HepG2 (cell line): ENCODE measurements at regions not wholly inside any gene's neighbourhood (a gene's known extent, or its start where the extent isn't known, plus 50 kb on each side); places are given as distances from the start of the nearest gene placed in this dataset.

ENCODE experiments used
- ATAC-seq: fragments of 200-7000 bp; cut with Tn5 transposase; 3 replicates; pipeline ENCODE4 v1.9.1; 2020; ENCODE audit warnings: mild to moderate bottlenecking, moderate library complexity
- BruUV-seq: library from RNA; stranded (reverse); fragments of 400-500 nt; replicated peaks from 2 replicates; lab custom pipeline; 2021; lab: Mats Ljungman, UMichigan
- CTCF ChIA-PET: fragments of 300-600 bp; formaldehyde crosslinking; extraction: SDS; loops from one replicate; lab custom pipeline; 2021; ENCODE audit warnings: low total read pairs, inconsistent platforms, low intra/inter-chr PET ratio; lab: Yijun Ruan, JAX
- POLR2A ChIA-PET: fragments of 350-600 bp; sonication (Branson Sonifier 250); formaldehyde crosslinking; loops from one replicate; lab custom pipeline; 2020; ENCODE audit warnings: antibody characterized with exemption, inconsistent platforms; lab: Yijun Ruan, JAX
- DNase-seq: peaks from one replicate; pipeline ENCODE4 v3.0.0-alpha.2; 2015; ENCODE audit warnings: low spot score
- FAIRE-seq: peaks from 3 replicates; lab custom pipeline; 2011; peaks lifted over from hg19 to GRCh38; lab: Jason Lieb, UNC
- H2AFZ ChIP-seq: one replicate; pipeline ENCODE4 v1.6.1; 2011; ENCODE audit warnings: low read length, inconsistent platforms
- H3K27ac ChIP-seq: fragments of 300-600 bp; 3 replicates; pipeline ENCODE4 v1.8.0; 2011; ENCODE audit warnings: mixed run types, mild to moderate bottlenecking, mixed read lengths, low read length, inconsistent platforms; ENCODE audit not compliant: insufficient read depth; ENCODE audit errors: extremely low read length
- H3K27me3 ChIP-seq, 2 experiments: fragments of 200-600 bp in 1 of 2; 2 replicates in 1 of 2; 3 replicates in 1 of 2; pipeline versions ENCODE4 v1.6.0 to v1.8.0; 2011; ENCODE audit warnings: low read length in 2 of 2, mild to moderate bottlenecking in 2 of 2, moderate library complexity in 2 of 2, inconsistent platforms in 1 of 2; ENCODE audit not compliant: insufficient read depth in 2 of 2, control insufficient read depth in 1 of 2
- H3K36me3 ChIP-seq, 2 experiments: fragments of 200-600 bp in 1 of 2; replicated peaks in 1 of 2; 2 replicates in 1 of 2; 3 replicates in 1 of 2; pipeline versions ENCODE4 v1.5.1 to v1.8.0; 2011; ENCODE audit warnings: low read length in 2 of 2, inconsistent platforms in 1 of 2; ENCODE audit not compliant: insufficient read depth in 2 of 2, control insufficient read depth in 1 of 2
- H3K4me1 ChIP-seq: 2 replicates; pipeline ENCODE4 v1.5.1; 2012; ENCODE audit warnings: low read length, inconsistent platforms; ENCODE audit not compliant: insufficient read depth
- H3K4me2 ChIP-seq: 2 replicates; pipeline ENCODE4 v1.6.0; 2011; ENCODE audit warnings: low read depth, low read length, inconsistent platforms
- H3K4me3 ChIP-seq, 3 experiments: fragments of 200-600 bp in 1 of 3; sonication (generic), shearing (Covaris generic) in 1 of 3; replicated peaks in 1 of 3; 2 replicates each; pipeline ENCODE4 v1.5.1; 2011 to 2016; ENCODE audit warnings: low read length in 3 of 3, inconsistent platforms in 2 of 3, low read depth in 2 of 3, mild to moderate bottlenecking in 2 of 3, control low read depth in 1 of 3, mixed read lengths in 1 of 3; ENCODE audit not compliant: insufficient read depth in 1 of 3
- H3K79me2 ChIP-seq: one replicate; pipeline ENCODE4 v1.6.1; 2011; ENCODE audit warnings: low read length, inconsistent platforms; ENCODE audit not compliant: insufficient read depth
- H3K9ac ChIP-seq: 2 replicates; pipeline ENCODE4 v1.6.0; 2011; ENCODE audit warnings: mild to moderate bottlenecking, low read depth, low read length, inconsistent platforms; ENCODE audit not compliant: insufficient read depth
- H3K9me3 ChIP-seq: 2 replicates; pipeline ENCODE4 v1.5.1; 2012; ENCODE audit warnings: mild to moderate bottlenecking, low read length
- H4K20me1 ChIP-seq: 2 replicates; pipeline ENCODE4 v1.6.0; 2011; ENCODE audit warnings: inconsistent platforms, mild to moderate bottlenecking, low read length, moderate library complexity; ENCODE audit not compliant: insufficient read depth
- DDIT3 ChIP-seq: sonication (generic); formaldehyde crosslinking; IDR thresholded peaks from 2 replicates; pipeline ENCODE4 v1.4.0; 2020; ENCODE audit warnings: mild to moderate bottlenecking, missing genetic modification reagents
- HDAC1 ChIP-seq: sonication (generic); formaldehyde crosslinking; IDR thresholded peaks from 2 replicates; pipeline ENCODE4 v1.5.1; 2020; ENCODE audit warnings: mild to moderate bottlenecking, missing genetic modification reagents
- HNRNPUL1 ChIP-seq: fragments of 200-400 bp; formaldehyde crosslinking; IDR thresholded peaks from 2 replicates; pipeline ENCODE4 v1.6.1; 2017; ENCODE audit warnings: low read depth, mild to moderate bottlenecking, low read length, moderate library complexity
- HOXA9 ChIP-seq: sonication (generic); formaldehyde crosslinking; IDR thresholded peaks from 2 replicates; pipeline ENCODE4 v1.8.1; 2022; ENCODE audit warnings: missing genetic modification reagents, mild to moderate bottlenecking, moderate library complexity, borderline replicate concordance
- KLF9 ChIP-seq: IDR thresholded peaks from 2 replicates; pipeline ENCODE4 v1.6.1; 2016; ENCODE audit warnings: low read depth
- LCORL ChIP-seq, 2 experiments: fragments of 450-650 bp in 1 of 2; sonication (generic) in 1 of 2; formaldehyde crosslinking in 1 of 2; IDR thresholded peaks; 2 replicates each; pipeline versions ENCODE4 v1.5.0 to v1.6.1; 2017 to 2020; ENCODE audit warnings: antibody characterized with exemption in 1 of 2, missing genetic modification reagents in 1 of 2
- MAFF ChIP-seq: IDR thresholded peaks from 2 replicates; pipeline ENCODE4 v1.6.1; 2011; ENCODE audit warnings: low read depth, low read length, improper control_type of control experiment
- NR2F6 ChIP-seq, 2 experiments: IDR thresholded peaks; 2 replicates each; pipeline ENCODE4 v1.6.1; 2016; ENCODE audit warnings: antibody characterized with exemption in 1 of 2, mild to moderate bottlenecking in 1 of 2
- RAD21 ChIP-seq: fragments of 450-650 bp; formaldehyde crosslinking; IDR thresholded peaks from 2 replicates; pipeline ENCODE4 v1.5.0; 2020; ENCODE audit warnings: mild to moderate bottlenecking
- SUZ12 ChIP-seq: fragments of 150-350 bp; IDR thresholded peaks from 2 replicates; pipeline ENCODE4 v1.6.1; 2014; ENCODE audit warnings: low read depth, low read length
- THRA ChIP-seq: sonication (generic); formaldehyde crosslinking; IDR thresholded peaks from 2 replicates; pipeline ENCODE4 v1.4.0; 2020; ENCODE audit warnings: missing genetic modification reagents, borderline replicate concordance
- ZNF34 ChIP-seq: sonication (generic); formaldehyde crosslinking; IDR thresholded peaks from 2 replicates; pipeline ENCODE4 v1.4.0; 2020; ENCODE audit warnings: mild to moderate bottlenecking, missing genetic modification reagents, borderline replicate concordance
- ZNF530 ChIP-seq: sonication (generic); formaldehyde crosslinking; IDR thresholded peaks from 2 replicates; pipeline ENCODE4 v1.5.0; 2020; ENCODE audit warnings: low read depth, mild to moderate bottlenecking, missing genetic modification reagents
- ZNF879 ChIP-seq: sonication (generic); formaldehyde crosslinking; IDR thresholded peaks from 2 replicates; pipeline ENCODE4 v1.8.1; 2023; ENCODE audit warnings: missing genetic modification reagents
- WGBS: methylation state at CpG from one replicate; pipeline ENCODE4 v1.1.6; 2017; ENCODE audit warnings: low lambda C conversion rate; 5-methylcytosine and 5-hydroxymethylcytosine counted together
- in situ Hi-C: cut with HindIII; loops from 2 replicates; pipeline ENCODE4 v1.10.0; 2017; ENCODE audit warnings: low pct_unique_long_range_greater_than_20kb; ENCODE audit not compliant: extremely low pct_ligation_motif_present
- intact Hi-C: fragments of 100-400 bp; cut with micrococcal nuclease; formaldehyde crosslinking; loops from one replicate; pipeline ENCODE4 v1.10.0; 2022; ENCODE audit not compliant: unreplicated experiment

DNA sequence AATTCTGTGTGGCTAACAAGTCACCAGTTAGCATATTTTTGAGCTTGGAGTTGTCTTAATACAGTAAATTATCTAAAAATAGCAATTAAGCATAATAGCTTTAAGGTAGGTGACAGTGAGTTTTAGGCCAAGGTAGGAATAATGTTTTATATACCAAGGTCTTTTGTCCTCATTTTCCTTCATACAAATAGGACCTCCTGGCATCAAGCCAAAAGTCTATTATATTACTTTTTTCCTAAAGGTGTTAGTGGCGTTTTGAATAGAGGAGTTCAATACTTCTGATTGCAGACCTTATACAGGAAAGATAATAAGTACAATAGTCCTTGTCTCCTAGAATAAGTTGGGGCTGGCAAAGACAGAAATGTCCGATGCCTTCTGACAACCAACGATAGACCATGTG is 2277.7 kb downstream of the TP53TG3F start:
- no peak for ATAC-seq
- no peaks in the 10 kb centered on the region for H3K4me1 ChIP-seq
- ChIA-PET CTCF (no interaction called here), POLR2A (no interaction called here)
- no peaks in the 10 kb centered on the region for H3K36me3 ChIP-seq
- H2AFZ ChIP-seq, result no peak overlapping the region
- no peak for DNase-seq
- peaks cover 97% of the 10 kb centered on the region for H3K9me3 ChIP-seq
- H3K9ac ChIP-seq, result no peak overlapping the region
- 66% methylated on average over 3 of the region's 3 CpGs for WGBS
- no peaks in the 10 kb centered on the region for H3K27me3 ChIP-seq
- no TSS peak for BruUV-seq
- intact Hi-C loops (no loop called here), in situ Hi-C loops (no loop called here)
- H3K4me2 ChIP-seq, result no peak overlapping the region
- TF ChIP-seq HOXA9 (no peak), LCORL (IDR thresholded peaks at IDR 0.05) (peak; percentile 51; the same call in 1 of the 2 replicates), LCORL (CRISPR knock-in tag; IDR thresholded peaks at IDR 0.05) (no peak), THRA (CRISPR knock-in tag) (no peak)
- H3K79me2 ChIP-seq, result no peaks in the 10 kb centered on the region
- no peak overlapping the region for H3K27ac ChIP-seq
- H3K4me3 ChIP-seq, result no peak overlapping the region
- no peaks in the 10 kb centered on the region for H4K20me1 ChIP-seq
- no peak for FAIRE-seq

DNA sequence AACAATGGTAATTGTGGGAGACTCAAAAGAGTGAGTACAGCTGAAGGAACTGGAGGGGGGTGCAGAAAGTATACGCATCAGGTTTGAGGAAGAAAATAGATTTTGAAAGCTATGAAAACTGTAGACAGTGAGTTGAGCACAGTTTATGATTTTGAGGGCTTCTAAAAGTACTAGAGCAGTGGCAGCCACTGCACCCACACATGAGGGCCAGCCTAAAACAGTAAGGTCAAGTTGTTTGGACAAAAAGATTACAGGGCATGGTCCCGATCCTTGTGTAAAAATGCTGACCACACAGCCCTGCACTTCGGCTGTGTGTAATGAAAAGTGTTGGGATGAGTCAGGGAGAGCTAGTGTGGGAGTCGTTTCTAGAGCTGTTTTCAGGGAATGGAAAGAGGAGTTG is 2282.1 kb downstream of the TP53TG3F start:
- Histone ChIP-seq H3K4me3 (no peak overlapping the region), H3K27ac (no peak overlapping the region), H4K20me1 (no peaks in the 10 kb centered on the region), H3K36me3 (no peaks in the 10 kb centered on the region), H3K9ac (no peak overlapping the region), H2AFZ (no peak overlapping the region), H3K79me2 (no peaks in the 10 kb centered on the region)
- CTCF ChIA-PET, result no interaction called here
- POLR2A ChIA-PET, result no interaction called here
- FAIRE-seq (no peak), ATAC-seq (no peak), DNase-seq (no peak)
- TF ChIP-seq ZNF530, result no peak
- TF ChIP-seq HNRNPUL1, result no peak
- no peak for TF ChIP-seq SUZ12
- TF ChIP-seq KLF9, result no peak
- no peak for TF ChIP-seq ZNF34 (CRISPR knock-in tag)
- no peak for TF ChIP-seq RAD21
- TF ChIP-seq HDAC1 (CRISPR knock-in tag), result no peak
- TF ChIP-seq MAFF, result no peak
- no peak for TF ChIP-seq NR2F6 (IDR thresholded peaks at IDR 0.05)
- no peak for TF ChIP-seq NR2F6 (CRISPR knock-in tag; IDR thresholded peaks at IDR 0.05)
- TF ChIP-seq ZNF879 (CRISPR knock-in tag), result no peak
- no peak for TF ChIP-seq DDIT3 (CRISPR knock-in tag)
- TF ChIP-seq, all 625 proteins: peak for 0
- WGBS, result 5% methylated on average over 4 of the region's 4 CpGs
- Histone ChIP-seq H3K4me1 (no peaks in the 10 kb centered on the region), H3K27me3 (0 out of 5 replicates have a peak, but pooled peaks cover 0 to 1% of the 10 kb centered on the region in 2 experiments), H3K9me3 (peaks cover 97% of the 10 kb centered on the region), H3K4me2 (no peak overlapping the region)
- intact Hi-C loops (no loop called here), in situ Hi-C loops (no loop called here)
- BruUV-seq, result no TSS peak
